Osteoblast (primary cell): ENCODE measurements at regions not wholly inside any gene's neighbourhood (a gene's known extent, or its start where the extent isn't known, plus 50 kb on each side); places are given as distances from the start of the nearest gene placed in this dataset.

ENCODE experiments used
- DNase-seq: peaks from one replicate; pipeline ENCODE4 v3.0.0; 2011; ENCODE audit warnings: low spot score, mixed read lengths; ENCODE audit not compliant: insufficient read length; ENCODE audit errors: missing footprints
- H2AFZ ChIP-seq: 2 replicates; pipeline ENCODE4 v1.6.0; 2011; ENCODE audit warnings: mild to moderate bottlenecking, low read length
- H3K27ac ChIP-seq: 2 replicates; pipeline ENCODE4 v1.5.1; 2011; ENCODE audit warnings: mild to moderate bottlenecking, low read depth, low read length, moderate library complexity
- H3K27me3 ChIP-seq: 2 replicates; pipeline ENCODE4 v1.6.0; 2012; ENCODE audit warnings: mild to moderate bottlenecking, control low read depth, inconsistent platforms, low read length, moderate library complexity; ENCODE audit not compliant: insufficient read depth
- H3K36me3 ChIP-seq: 2 replicates; pipeline ENCODE4 v1.5.1; 2011; ENCODE audit warnings: mild to moderate bottlenecking, low read length, control low read depth, moderate library complexity; ENCODE audit not compliant: insufficient read depth
- H3K4me1 ChIP-seq: 2 replicates; pipeline ENCODE4 v1.5.1; 2011; ENCODE audit warnings: mild to moderate bottlenecking, low read length, control low read depth, moderate library complexity; ENCODE audit not compliant: insufficient read depth
- H3K4me2 ChIP-seq: 2 replicates; pipeline ENCODE4 v1.6.0; 2011; ENCODE audit warnings: mild to moderate bottlenecking, low read length; ENCODE audit not compliant: insufficient read depth
- H3K4me3 ChIP-seq: fragments of 200-600 bp; sonication (generic); 3 replicates; pipeline ENCODE4 v1.5.1; 2012; ENCODE audit warnings: mild to moderate bottlenecking, low read length, inconsistent platforms; ENCODE audit not compliant: insufficient read depth
- H3K79me2 ChIP-seq: 2 replicates; pipeline ENCODE4 v1.6.0; 2012; ENCODE audit warnings: mild to moderate bottlenecking, low read length, control low read depth, inconsistent platforms; ENCODE audit not compliant: insufficient read depth
- H3K9me3 ChIP-seq: 2 replicates; pipeline ENCODE4 v1.5.1; 2011; ENCODE audit warnings: low read depth, low read length, control low read depth
- H4K20me1 ChIP-seq: 2 replicates; pipeline ENCODE4 v1.6.0; 2012; ENCODE audit warnings: mild to moderate bottlenecking, low read length, control low read depth; ENCODE audit not compliant: insufficient read depth
- TF ChIP-seq, protein P1 (sequence below): IDR thresholded peaks from 2 replicates; pipeline ENCODE4 v1.5.1; 2011; ENCODE audit warnings: mild to moderate bottlenecking, low read depth, low read length, moderate library complexity; ENCODE audit errors: extremely low read depth

- Histone ChIP-seq H3K27me3 (no peaks in the 10 kb centered on the region), H3K4me2 (no peak overlapping the region), H3K36me3 (no peaks in the 10 kb centered on the region), H3K27ac (no peak overlapping the region), H3K4me1 (peaks cover 3% of the 10 kb centered on the region), H3K4me3 (no peak overlapping the region), H2AFZ (no peak overlapping the region), H4K20me1 (no peaks in the 10 kb centered on the region), H3K9me3 (no peaks in the 10 kb centered on the region), H3K79me2 (no peaks in the 10 kb centered on the region)
- no peak for DNase-seq
- TF ChIP-seq, protein P1, sequence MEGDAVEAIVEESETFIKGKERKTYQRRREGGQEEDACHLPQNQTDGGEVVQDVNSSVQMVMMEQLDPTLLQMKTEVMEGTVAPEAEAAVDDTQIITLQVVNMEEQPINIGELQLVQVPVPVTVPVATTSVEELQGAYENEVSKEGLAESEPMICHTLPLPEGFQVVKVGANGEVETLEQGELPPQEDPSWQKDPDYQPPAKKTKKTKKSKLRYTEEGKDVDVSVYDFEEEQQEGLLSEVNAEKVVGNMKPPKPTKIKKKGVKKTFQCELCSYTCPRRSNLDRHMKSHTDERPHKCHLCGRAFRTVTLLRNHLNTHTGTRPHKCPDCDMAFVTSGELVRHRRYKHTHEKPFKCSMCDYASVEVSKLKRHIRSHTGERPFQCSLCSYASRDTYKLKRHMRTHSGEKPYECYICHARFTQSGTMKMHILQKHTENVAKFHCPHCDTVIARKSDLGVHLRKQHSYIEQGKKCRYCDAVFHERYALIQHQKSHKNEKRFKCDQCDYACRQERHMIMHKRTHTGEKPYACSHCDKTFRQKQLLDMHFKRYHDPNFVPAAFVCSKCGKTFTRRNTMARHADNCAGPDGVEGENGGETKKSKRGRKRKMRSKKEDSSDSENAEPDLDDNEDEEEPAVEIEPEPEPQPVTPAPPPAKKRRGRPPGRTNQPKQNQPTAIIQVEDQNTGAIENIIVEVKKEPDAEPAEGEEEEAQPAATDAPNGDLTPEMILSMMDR, result no peak
Observed at GRCh38 chr2:200226451-200227426, 79.8 kb upstream of the SPATS2L start.

DNA sequence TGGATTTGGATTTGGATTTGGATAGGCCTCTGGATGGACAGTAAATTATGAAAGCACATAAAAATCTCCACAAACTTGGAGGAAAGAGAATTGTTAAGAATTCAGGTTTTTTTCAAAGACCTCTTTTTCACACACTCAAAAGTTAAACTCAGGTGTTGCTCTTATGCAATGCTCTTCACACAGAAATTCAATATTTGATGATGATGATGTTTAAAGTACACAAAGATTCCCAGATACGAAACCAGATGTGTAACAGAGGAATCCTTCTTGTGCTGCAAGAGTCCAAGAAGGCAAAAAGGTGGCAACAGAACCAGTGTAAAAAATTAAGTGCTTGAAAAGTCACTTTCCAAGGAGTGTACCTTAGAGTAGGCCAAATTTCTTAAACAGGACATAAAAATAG, 75.8 kb upstream of the SPATS2L start:
- Histone ChIP-seq H3K4me3 (no peak overlapping the region), H3K79me2 (no peaks in the 10 kb centered on the region), H3K36me3 (no peaks in the 10 kb centered on the region), H3K4me2 (no peak overlapping the region), H3K27ac (no peak overlapping the region), H3K27me3 (no peaks in the 10 kb centered on the region), H3K4me1 (no peaks in the 10 kb centered on the region), H4K20me1 (no peaks in the 10 kb centered on the region), H3K9me3 (no peaks in the 10 kb centered on the region), H2AFZ (no peak overlapping the region)
- TF ChIP-seq, protein P1, result no peak
- DNase-seq, result no peak

DNA sequence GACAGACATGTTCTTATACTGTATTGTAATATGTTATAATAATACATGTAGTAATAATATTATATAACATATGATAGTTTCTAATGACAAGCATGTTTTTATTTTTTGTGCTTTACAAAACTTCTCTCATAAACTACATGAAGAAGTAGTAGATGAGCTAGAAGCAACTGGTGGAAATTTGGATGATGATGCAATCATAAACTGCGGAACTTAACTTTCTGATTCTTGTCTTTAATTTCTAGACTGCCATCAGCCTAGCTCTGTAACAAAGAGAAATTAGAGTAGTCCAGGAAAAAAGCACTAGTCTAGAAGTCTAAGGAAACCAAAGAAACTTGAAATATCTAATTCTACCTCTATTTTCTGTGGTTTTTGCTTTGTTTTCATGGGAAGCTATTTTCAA, 71.0 kb upstream of the SPATS2L start:
- Histone ChIP-seq H3K9me3 (no peaks in the 10 kb centered on the region), H3K4me3 (no peak overlapping the region), H3K4me1 (no peaks in the 10 kb centered on the region), H3K79me2 (no peaks in the 10 kb centered on the region), H3K27ac (no peak overlapping the region), H3K36me3 (no peaks in the 10 kb centered on the region), H2AFZ (no peak overlapping the region), H3K4me2 (no peak overlapping the region), H4K20me1 (no peaks in the 10 kb centered on the region), H3K27me3 (no peaks in the 10 kb centered on the region)
- TF ChIP-seq, protein P1, result no peak
- no peak for DNase-seq

- Histone ChIP-seq H3K4me2 (no peak overlapping the region), H3K27ac (no peak overlapping the region), H3K79me2 (no peaks in the 10 kb centered on the region), H3K4me3 (no peak overlapping the region), H4K20me1 (no peaks in the 10 kb centered on the region), H2AFZ (no peak overlapping the region), H3K27me3 (no peaks in the 10 kb centered on the region), H3K4me1 (no peaks in the 10 kb centered on the region), H3K36me3 (no peaks in the 10 kb centered on the region), H3K9me3 (no peaks in the 10 kb centered on the region)
- no peak for DNase-seq
- TF ChIP-seq, protein P1, result no peak
Observed at GRCh38 chr2:200239216-200239615, 67.3 kb upstream of the SPATS2L start.
